Fibroblast of the conjunctiva (primary cell): ENCODE measurements at regions not wholly inside any gene's neighbourhood (a gene's known extent, or its start where the extent isn't known, plus 50 kb on each side); places are given as distances from the start of the nearest gene placed in this dataset.
"Not testable (repeated sequence)": the region's sequence is repeated elsewhere in the genome, so short reads cannot be mapped to it uniquely, and the experiment has no call there.

Source experiments
- DNase-seq: peaks from one replicate; pipeline ENCODE4 v3.0.0-alpha.2; 2010; ENCODE audit warnings: low read depth

DNA sequence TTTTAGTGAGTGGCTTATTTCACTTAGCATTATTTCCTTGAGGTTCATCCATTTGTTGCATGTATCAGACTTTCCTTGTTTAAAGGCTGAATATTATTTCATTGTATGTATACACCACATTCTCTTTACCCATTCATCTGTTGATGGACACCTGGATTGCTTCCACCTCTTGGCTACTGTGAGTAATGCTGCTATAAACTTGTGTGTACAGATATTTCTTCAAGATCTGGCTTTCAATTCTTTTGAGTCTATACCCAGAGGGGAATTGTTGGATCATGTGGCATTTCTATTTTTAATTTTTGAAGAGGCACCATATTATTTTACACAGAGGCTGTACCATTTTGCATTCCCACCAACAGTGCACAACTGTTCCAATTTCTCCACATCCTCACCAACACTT, 313.5 kb downstream of the RPLP1 start:
- DNase-seq: no peak

DNA sequence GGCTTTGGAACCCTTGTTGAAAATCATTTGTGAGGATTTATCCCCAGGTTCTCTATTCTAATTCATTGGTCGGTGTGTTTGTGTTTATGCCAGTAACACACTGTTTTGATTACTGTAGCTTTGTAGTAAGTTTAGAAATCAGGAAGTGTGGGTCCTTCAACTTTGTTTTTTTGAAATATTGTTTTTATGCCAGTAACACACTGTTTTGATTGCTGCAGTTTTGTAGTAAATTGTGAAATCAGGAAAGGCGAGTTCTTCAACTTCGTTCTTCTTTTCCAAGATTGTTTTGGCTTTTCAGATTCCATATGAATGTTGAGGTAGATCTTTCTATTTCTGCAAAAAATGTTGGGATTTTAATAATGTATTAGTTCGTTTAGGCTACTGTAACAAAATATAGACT, 314.6 kb downstream of the RPLP1 start:
- no peak for DNase-seq

DNA sequence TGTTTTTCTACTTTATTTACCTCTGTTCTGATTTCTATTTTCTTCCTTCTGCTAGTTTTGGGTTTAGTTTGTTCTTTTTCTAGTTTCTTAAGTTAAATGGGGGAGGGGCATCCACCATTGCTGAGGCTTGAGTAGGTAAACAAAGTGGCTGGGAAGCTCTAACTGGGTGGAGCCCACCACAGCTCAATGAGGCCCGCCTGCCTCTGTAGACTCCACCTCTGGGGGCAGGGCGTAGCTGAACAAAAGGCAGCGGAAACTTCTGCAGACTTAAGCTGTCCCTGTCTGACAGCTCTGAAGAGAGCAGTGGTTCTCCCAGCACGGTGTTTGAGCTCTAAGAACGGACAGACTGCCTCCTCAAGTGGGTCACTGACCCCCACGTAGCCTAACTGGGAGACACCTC, 316.7 kb downstream of the RPLP1 start:
- DNase-seq: not testable (repeated sequence)

- DNase-seq: not testable (repeated sequence)
These were observed 321.6 kb downstream of the RPLP1 start for GRCh38 chr15:69774258-69774657.

- not testable (repeated sequence) for DNase-seq
These were observed 322.1 kb downstream of the RPLP1 start for GRCh38 chr15:69774711-69775110.

GRCh38 chr15:69777356-69777755, 320.4 kb downstream of the TLE3 start:
- no peak for DNase-seq

- DNase-seq: no peak
These were observed 317.3 kb downstream of the TLE3 start for GRCh38 chr15:69780374-69780773.

DNA sequence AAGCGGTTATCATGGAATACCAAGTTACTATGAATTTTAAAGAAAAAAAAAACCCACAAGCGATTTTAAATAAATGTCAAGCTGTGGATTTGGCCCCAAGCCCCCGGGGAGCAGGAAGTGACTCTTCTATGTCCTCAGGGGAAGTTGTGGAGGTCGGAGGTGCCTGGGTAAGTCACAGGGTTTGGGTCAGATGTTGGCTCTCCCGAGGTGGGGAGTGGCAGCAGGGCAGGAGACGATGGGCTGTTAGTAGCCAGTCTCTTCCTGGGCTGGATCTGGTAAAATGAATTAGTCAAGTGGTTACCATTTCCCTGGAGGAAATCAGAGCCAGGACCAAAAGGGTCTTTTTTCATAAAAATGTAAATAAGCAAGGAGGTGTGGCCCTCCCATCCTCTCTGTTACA, 316.7 kb downstream of the TLE3 start:
- no peak for DNase-seq

- no peak for DNase-seq
These were observed 316.1 kb downstream of the TLE3 start for GRCh38 chr15:69781411-69782125.

DNA sequence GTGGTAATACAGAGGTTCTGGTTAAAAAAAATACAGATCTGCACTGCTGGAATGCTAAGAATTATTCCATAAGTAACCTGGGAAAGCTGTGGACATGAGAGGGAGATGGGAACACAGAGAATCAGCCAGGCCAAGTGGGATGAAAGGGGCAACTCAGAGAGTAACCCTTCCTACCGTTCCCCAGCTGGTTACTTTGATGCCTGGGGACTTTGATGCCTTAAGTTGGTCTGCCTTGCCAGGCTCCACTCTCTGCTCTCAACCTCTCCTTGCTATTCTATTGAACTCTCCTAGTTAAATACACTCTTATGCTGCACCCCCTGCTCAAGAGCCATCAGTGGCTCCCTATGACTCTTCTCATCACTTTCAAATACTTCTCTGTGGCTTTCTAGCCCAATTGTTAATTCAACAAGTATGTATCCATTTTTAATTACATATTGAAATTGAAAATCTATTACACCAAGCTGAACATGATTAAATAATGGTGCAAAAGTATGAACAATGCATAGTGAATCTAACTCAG, 315.5 kb downstream of the TLE3 start:
- DNase-seq: no peak

DNA sequence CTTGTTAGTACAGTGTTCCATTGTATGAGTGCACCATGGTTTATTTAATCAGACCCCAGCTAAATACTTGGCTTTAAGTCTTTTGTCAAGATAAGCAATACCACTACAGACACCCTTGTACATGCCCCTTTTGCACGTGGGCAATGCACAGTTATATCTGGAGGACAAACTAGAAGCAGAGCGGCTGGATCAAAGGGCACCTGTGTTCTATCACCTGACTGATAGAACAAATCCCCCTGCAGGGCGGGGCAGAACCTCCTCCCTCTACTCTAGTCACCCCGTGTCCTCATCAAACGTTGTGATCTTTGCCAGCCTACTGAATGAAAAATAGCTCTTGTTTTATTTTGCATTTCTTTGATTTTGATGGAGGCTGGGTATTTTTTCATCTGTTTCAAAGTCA, 314.9 kb downstream of the TLE3 start:
- DNase-seq: no peak

DNA sequence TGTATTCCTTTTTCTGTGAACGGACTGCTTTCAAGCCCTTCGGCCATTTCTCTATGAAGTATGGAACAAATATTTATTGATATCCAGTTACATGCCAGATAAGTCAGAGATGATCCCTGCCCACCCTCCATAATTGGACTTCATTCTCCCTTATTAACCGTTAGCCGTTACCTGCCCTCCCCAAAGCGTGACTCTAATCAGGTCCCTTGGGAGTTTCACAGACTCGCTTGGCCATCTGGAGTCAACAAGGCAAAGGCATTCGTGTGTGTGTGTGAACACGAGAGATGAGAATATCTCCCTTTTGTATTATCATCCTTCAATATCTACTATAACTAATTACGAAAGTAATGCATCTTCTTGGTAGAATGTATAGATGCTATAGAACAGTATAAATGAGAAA, 314.5 kb downstream of the TLE3 start:
- DNase-seq: no peak

DNA sequence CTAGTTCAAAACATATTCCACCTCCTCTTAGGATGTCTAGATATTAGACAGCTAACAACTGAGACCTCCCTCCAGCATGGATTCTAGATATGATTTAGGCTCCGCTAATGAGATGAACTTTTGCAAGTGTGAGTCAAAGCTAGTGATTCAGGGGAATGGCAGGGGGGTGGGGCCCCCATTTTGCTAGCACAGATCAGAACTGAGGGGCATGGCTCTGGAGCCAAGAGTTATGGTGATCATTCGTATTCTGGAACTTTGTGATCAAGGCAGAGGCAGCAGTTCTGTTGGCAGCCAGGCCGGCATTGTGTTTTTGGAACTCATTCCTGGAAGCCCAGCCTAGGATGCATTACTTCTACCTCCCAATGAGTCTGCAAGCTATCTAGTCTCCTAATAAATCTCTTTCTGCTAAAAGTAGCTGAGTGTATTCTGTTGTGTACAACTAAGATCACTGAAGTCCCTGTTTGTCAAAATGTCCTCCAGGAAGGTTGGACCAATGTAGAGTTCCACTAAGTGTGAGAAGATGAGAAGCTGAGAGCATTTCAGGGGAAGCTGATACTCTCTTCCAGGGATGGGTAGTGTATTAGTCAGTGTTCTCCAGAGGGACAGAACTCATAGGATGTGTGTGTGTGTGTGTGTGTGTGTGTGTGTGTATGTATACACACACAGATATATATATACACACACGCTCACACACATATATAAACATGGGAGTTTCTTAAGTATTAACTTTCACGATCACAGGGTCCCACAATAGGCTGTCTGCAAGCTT, 312.7 kb downstream of the TLE3 start:
- no peak for DNase-seq

DNA sequence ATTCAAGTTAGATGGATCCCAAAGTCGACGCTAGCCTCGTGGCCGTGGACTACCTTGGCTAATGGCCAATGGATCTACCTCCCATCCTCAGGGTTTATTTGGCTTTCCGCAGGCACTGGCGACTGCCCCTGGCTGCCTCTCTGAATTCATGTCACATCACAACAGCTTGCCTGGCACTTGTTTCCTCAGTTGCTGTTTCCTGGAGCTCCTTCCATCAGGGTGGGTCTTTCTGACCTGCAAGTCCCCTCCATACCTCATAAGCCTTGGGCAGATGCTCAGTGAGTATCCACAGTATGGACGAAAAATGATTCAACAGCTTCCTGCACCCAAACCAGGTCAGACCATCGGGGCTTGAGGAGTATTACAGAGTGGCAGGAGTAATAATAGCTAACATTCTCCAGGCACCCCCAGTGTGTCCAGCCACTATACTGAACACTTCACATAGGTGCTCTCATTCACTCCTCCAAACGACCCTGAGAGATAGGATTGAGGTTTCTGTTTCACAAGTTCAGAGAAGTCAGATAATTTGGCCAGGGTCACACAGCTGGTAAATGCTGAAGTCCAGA, 311.5 kb downstream of the TLE3 start:
- DNase-seq: no peak

DNA sequence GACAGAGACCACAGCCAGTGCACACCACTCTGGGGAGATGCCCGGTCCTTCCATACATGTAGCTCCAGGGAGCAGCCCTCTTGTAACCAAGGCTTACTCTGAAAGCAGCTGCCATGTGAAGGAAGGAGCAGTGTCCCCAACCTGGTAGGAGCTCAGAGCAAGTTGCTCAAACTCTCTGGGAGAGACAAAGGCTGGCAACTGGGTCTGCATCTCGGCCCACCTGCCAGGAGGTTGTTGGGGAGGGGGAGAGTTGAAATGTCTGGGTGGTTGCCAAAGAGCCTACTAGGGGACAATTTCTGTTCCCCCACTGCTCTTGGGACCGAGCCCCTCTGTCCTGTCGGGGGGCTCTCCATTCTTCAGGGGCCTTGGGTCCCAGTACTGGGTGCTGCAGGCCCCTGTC, 309.9 kb downstream of the TLE3 start:
- no peak for DNase-seq

DNA sequence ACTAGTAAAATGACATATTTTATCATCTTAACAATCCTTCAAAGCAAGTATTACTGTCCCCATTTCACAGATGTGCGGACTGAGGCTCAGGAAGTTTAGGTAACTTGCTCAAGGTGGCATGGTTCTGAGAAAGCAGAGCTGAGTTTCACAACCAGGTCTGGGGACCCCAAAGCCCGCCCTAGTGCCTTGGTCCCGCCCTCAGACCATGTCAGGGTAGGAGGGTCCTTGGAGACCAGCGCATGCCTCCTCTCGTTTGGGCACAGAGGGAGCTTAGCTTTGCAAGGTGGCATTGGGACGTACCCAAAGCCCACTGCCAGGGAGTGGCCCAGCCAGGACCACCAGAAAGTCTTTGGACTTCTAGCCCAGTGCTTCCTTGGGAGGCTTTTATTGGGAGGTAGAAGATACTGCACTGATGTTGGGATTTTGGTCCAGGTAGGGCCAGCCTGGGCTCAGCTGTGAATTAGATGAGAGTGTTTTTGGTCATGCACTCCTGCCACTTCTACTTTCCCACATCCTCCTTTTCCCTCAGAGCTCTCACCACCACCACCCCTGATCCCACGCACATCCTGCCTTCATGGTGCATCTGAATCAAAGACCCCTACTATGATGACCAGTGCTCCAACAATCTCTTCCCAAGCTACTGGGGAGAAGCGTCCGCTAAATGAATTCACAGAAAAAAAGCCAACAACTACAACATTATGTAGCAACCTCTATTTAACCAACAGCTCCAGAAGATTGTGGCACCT, 307.9 kb downstream of the TLE3 start:
- no peak for DNase-seq

DNA sequence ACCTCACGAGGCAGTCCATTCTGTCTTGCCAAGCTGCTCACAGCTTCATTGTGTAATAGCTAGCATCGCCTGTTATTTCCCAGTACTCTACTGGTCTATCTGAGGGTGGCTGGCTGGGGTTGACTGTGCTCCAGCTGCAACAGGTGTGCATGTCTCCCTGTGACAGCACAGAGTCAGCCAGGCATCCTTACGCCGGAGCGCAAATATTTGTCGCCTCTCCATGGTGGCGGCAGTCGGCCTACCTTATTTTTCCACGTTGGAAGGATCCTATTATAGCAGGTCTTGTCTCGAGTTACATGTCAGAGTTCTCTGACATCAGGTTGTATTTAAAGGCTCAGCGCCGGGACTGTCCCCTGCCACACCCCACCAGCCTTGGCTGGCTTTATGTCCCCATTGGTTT, 307.1 kb downstream of the TLE3 start:
- DNase-seq: no peak

- no peak for DNase-seq
These were observed 304.9 kb downstream of the TLE3 start for GRCh38 chr15:69792823-69793222.

DNA sequence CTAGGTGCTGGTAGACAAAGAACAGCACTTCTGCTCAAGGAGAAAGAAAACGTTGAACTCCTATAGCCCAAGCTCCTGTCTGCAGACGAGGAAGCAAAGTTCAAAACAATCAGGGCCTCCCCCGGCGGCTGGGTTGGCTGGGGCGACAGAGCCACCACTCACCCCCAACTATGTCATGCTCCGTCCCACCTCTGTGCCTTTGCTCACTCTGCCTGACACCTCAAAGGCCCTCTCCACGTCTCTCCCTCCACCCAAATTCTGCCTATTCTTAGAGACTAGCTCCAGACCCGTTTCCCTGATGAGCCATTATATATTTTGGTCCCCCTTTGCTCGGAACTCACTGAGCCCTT, 304.3 kb downstream of the TLE3 start:
- no peak for DNase-seq

DNA sequence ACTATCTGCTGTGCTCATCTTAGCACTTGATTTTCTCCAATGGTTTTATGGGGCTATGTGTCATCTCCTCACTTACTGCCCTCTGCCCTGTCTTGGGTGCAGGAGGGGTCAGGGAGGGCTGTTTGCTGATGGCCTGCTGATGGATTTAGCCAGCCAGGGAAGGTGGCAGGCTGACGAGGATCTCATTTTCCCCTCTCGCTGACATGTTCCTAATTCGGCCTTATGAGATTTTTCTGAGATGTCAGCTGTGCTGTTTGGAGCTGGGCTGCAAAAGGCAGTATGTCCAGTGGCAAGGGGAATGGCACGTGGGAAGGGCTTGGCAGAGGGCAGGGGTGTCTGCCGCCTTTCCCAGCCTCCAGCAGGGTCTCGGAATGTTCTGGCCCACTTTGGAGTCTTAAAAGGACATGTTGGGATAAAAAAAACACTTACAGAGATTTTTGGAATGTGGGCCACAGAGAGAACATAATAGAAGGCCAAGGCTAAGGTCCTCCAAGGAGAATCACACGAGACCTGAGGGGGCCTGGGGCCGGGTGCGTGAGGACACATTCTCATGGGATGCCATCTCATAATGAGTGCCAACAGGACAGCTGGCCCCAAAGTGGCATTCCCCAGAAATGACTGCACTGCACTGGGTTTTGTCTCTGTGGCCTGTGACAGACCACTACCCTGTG, 303.8 kb downstream of the TLE3 start:
- DNase-seq: no peak

DNA sequence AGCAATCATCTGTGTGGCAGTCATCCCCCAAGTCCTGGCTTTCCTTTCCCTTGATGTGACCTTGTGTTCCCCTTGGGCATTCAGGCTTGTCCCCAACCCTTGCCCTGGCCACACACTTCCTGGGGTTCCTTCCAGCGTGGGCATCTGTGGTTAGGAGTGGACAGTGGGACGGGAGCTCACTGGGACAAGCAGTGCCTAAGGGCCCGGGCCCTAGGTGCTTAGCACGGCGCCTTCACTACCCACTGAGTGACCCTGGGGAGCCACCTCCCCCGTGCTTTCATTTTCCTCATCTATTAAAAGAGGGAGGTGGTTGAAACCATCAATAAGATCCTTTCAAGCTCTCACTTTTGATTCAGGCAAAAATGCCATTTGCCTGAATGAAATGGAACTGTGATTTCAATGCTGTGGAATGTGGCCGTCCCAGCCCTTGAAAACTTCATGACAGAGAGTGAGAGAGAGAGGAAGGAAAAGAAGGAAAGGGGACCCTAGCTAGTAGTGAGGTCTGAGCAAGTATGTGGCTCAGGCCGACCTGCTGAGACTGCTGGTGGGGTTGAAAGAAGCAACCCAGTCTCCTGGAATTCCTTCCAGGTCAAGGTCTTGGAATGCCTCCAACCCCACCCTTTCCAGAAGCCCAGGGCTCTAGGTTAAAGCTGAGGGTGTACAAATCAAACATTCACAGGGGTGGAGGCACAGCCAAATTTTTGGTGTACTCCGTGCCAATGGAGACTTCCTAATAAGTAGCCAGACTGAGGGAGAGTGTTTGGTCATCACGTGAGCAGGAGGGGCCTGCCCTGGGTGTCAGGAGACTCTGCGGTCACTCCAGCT, 302.9 kb downstream of the TLE3 start:
- DNase-seq: no peak
